Thyroid gland (tissue), 4 donors: ENCODE measurements at regions not wholly inside any gene's neighbourhood (a gene's known extent, or its start where the extent isn't known, plus 50 kb on each side); places are given as distances from the start of the nearest gene placed in this dataset.

Experiments used
- POLR2A ChIP-seq, 2 donors: fragments of 450-650 bp; IDR thresholded peaks; one replicate each; pipeline ENCODE4 v1.6.1; 2017; ENCODE audit warnings: antibody characterized with exemption in 2 of 2, mild to moderate bottlenecking in 2 of 2, moderate library complexity in 1 of 2
- TF ChIP-seq, protein P1 (sequence below), 6 experiments: fragments of 200-600 bp in 3 of 6; fragments of 450-650 bp in 3 of 6; sonication (generic) in 3 of 6; IDR thresholded peaks; one replicate each; pipeline ENCODE4 v1.5.1; 2016 to 2019; ENCODE audit warnings: antibody characterized with exemption in 6 of 6, mild to moderate bottlenecking in 2 of 6, inconsistent platforms in 1 of 6, moderate library complexity in 1 of 6

DNA sequence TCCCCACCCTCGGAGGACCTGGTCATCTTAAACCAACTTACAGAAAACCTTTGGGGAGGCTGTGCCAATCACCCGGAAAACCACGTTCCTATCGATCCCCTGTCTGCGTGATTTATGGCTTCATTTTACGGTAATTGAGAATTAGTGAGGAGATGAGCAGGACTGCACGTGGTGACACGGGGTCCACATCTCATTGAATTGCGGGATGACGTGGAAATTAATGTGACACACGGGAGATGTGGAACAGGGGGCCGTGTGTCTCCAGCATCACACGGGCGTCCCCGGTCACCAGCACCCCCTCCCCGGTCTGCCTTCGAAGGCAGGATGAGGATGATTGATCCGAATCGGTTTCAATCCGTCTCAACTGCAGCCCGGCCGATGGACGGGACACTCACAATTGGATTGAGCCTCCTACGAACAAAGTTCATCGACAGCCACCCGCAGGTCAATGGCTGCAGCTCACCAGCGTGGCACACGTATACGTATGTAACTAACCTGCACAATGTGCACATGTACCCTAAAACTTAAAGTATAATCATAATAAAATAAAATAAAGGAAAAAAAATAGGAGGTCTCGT, 160.3 kb downstream of the SHOX start:
- no peak for TF ChIP-seq POLR2A (IDR thresholded peaks at IDR 0.05)
- TF ChIP-seq, protein P1, sequence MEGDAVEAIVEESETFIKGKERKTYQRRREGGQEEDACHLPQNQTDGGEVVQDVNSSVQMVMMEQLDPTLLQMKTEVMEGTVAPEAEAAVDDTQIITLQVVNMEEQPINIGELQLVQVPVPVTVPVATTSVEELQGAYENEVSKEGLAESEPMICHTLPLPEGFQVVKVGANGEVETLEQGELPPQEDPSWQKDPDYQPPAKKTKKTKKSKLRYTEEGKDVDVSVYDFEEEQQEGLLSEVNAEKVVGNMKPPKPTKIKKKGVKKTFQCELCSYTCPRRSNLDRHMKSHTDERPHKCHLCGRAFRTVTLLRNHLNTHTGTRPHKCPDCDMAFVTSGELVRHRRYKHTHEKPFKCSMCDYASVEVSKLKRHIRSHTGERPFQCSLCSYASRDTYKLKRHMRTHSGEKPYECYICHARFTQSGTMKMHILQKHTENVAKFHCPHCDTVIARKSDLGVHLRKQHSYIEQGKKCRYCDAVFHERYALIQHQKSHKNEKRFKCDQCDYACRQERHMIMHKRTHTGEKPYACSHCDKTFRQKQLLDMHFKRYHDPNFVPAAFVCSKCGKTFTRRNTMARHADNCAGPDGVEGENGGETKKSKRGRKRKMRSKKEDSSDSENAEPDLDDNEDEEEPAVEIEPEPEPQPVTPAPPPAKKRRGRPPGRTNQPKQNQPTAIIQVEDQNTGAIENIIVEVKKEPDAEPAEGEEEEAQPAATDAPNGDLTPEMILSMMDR (IDR thresholded peaks at IDR 0.05): no peak
